ENCODE measurements at regions not wholly inside any gene's neighbourhood (a gene's known extent, or its start where the extent isn't known, plus 50 kb on each side); places are given as distances from the start of the nearest gene placed in this dataset.
A peak's percentile ranks its signal among the peaks of the same experiment; 100 is the strongest.

GRCh38 chr7:114755856-114756255, 166.0 kb upstream of the MDFIC start:
- DNase-seq, result no peak

GRCh38 chr7:114758661-114759227, 163.2 kb upstream of the MDFIC start:
- no peak for DNase-seq

GRCh38 chr7:114759347-114760062, 162.4 kb upstream of the MDFIC start:
- no peak for DNase-seq

DNA sequence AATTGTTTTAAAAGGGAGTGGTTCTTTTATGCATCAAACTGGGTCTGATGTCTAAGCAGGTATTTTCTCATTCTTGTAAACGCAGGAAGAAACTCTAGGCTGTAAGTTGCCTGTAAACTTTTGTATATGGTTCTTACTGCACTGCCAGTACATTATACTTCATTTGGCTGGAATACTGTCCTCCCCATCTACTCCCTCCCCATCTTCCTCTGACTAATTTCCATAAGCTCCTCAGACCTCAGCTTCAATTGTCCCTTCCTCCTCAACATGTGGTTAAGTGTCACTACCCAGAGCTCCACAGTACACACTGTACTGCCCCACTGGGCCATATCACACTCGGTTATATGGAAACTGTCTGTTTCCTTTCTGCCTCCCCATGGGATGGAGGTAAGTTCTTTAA, 161.4 kb upstream of the MDFIC start:
- DNase-seq, result peak in 1 of 2 experiments; percentile 24

DNA sequence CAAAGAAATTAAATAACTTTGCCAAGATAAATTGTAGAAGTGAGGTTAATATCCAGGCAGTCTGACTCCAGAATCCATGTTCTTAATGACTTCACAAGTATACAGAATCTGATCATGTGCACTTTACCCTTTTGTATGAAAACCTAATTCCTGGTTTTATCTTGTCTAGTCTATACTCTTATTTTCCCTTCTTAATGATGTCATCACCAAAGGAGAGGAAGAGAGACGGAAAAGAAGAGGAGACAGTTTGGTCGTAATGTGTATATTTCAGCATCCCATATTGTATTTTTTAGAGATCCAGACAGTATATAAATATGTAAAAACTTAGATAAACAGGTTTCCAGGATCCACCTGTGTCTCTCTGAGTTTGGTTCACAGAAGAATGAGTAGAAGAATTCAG, 159.9 kb upstream of the MDFIC start:
- DNase-seq, result no peak

DNA sequence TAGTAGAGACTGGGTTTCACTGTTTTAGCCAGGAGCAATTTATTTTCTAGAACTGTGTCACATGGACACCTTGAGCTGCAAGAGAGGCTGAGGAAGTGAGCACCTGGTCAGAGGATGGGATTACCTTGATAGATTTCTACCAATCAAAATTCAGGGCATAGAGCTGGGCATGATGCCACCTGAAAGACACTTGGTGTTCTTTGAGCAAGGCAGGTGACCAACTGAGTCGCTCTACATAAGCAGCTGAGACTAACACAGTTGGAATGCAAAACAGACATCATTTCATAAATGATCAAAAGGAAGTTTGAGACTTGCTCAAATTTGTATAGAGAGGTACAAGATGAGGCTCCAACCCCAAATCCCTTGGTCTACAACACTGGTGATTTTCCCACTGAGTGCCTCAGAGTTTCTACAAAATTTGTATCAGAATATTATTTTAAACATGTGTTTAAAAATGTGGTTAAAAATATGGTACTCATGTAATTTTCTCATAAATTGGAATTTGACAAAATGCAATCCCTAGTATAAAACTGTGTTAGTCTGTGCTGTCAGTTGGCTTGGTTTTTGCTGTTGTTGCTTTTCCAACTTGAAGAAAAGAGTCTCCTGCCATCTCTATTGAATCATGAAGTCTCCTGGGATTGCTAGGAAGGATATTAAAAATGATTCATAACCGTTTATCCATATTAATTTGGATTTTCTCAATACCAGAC, 156.4 kb upstream of the MDFIC start:
- no peak for DNase-seq

- no peak for DNase-seq
Measured at GRCh38 chr7:114766041-114766356, 155.9 kb upstream of the MDFIC start.

GRCh38 chr7:114777288-114777687, 144.6 kb upstream of the MDFIC start:
- no peak for DNase-seq

- no peak for DNase-seq
Measured at GRCh38 chr7:114783508-114783907, 138.4 kb upstream of the MDFIC start.

GRCh38 chr7:114784177-114784576, 137.7 kb upstream of the MDFIC start:
- DNase-seq, result no peak

DNA sequence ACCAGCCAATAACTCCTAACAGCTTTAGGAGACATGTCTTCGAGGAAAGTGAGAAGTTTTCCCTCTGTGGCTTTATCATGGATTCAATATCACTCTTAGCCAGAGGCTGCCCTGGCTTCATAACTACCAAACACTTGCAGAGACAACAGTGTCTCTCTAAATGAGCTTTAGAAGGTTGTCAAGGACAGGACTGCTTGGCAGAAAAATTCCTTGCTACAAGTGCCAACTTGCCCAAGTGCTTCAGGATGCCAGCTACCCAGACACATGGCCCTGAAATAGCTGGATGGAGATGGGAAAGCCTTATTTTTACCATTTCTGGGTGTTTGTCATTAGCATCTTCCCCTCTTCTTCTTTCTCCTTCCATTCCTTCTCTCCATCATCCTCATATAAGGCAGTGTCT, 137.1 kb upstream of the MDFIC start:
- DNase-seq, result no peak

GRCh38 chr7:114785496-114785895, 136.4 kb upstream of the MDFIC start:
- DNase-seq, result no peak

DNA sequence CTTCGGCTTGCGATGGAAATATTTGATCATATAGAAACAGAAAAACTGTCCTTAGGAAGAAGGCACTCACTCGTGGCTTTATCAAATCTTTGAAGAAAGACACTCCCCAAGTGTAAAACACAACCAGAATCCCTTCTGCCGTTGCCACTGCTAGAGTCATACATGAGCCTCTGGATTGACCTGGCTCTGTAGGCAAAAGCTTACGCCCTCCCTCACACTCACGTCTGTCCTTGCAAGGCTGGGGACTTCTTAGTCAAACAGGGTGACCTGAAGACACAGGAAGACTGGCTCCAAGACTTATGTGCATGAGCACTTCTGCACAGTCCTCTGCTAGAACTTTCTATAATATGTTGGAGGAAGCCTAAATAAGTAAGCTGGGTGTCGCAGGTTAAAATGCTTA, 135.4 kb upstream of the MDFIC start:
- no peak for DNase-seq

DNA sequence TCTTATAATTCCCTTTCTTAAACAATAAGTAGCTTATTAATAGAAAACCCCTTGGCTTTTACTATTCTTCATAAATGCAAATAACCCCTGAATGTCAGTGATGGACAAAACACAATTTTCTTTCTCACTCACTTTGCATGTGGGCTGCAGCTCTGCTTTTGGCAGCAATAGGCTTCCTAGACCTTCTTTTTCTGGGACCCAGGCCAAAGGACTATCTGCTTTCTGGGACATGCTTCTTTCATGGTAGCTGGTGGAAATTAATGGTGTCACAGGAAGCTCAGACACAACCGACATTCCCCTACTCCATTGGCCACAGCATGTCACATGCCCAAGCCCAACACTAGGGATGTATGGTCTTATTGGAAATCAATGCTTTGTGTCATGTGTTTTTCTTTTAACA, 134.3 kb upstream of the MDFIC start:
- no peak for DNase-seq

GRCh38 chr7:114788706-114789105, 133.2 kb upstream of the MDFIC start:
- DNase-seq, result no peak

- DNase-seq, result no peak
Measured at GRCh38 chr7:114789161-114789560, 132.7 kb upstream of the MDFIC start.

DNA sequence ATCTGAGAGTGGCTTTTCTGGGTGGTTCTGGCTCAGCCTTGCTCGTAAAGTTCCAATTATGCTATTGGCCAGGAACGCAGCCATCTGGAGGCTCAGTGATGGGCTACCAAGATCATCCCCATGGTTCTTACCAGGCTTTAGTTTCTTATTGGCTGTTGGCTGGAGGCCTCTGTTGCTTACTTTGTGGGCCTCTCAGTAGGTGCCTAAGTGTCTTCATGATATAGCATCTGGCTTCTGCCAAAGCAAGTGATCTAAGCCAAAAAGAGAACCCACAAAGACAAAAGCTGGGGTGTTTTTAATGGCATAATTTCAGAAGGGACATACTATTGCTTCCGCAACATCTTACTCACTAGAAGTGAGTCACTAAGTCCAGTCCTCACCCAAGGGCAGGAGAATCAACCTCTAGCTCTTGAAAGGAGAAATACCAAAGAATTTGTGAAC, 132.0 kb upstream of the MDFIC start:
- no peak for DNase-seq

- no peak for DNase-seq
Measured at GRCh38 chr7:114790521-114790920, 131.4 kb upstream of the MDFIC start.

- no peak for DNase-seq
Measured at GRCh38 chr7:114791771-114792170, 130.1 kb upstream of the MDFIC start.

GRCh38 chr7:114793155-114793845, 128.6 kb upstream of the MDFIC start:
- peak in 1 of 2 experiments; percentile 17 for DNase-seq

GRCh38 chr7:114795475-114795874, 126.4 kb upstream of the MDFIC start:
- DNase-seq, result no peak

DNA sequence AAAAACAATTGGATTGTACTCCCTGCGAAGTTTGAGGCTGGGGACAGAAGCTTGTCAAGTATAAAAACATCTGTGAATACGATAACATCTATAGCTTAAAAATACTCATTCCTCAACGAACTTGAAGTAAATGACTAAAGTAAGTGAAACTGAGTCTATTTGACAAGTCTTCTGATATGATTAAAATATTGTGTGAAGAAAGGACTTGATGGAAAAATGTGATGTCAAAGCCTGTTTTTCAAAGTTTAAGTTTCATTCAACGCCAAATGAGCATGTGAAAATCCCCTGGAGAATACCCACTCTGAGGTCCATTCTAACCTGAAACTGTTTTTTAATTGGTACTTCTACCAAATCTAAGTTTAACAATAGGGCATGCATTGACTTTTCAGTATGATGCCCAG, 122.3 kb upstream of the MDFIC start:
- DNase-seq, result no peak

DNA sequence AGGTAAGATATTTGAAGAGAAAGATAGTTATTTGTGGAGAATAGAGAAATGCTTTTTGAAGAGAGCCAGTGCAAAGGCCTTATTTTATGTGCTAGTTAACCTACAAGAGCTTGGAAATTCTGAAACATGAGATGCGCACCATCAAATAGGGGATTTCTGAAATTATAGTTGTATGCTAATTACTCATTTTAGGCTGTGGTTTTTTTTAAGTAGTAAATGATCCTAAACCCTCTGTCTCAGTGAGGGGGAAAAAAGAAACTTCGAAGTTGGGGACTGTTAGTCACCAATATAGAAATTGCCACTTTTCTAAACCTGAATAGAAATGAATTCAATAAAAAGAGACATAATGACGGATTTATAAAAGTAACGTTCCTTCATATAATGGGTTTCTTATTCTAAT, 119.3 kb upstream of the MDFIC start:
- DNase-seq, result no peak
